SK-N-SH (cell line): ENCODE measurements at regions not wholly inside any gene's neighbourhood (a gene's known extent, or its start where the extent isn't known, plus 50 kb on each side); places are given as distances from the start of the nearest gene placed in this dataset.

Source experiments
- CTCF ChIA-PET: fragments of 300-600, 350-600 bp; formaldehyde crosslinking; extraction: SDS; loops from one replicate; lab custom pipeline; 2021; lab: Yijun Ruan, JAX
- POLR2A ChIA-PET: fragments of 350-600 bp; sonication (Branson Sonifier 250); formaldehyde crosslinking; extraction: SDS; loops from one replicate; lab custom pipeline; 2020; ENCODE audit warnings: antibody characterized with exemption, inconsistent platforms; lab: Yijun Ruan, JAX
- DNase-seq: peaks from one replicate; pipeline ENCODE4 v3.0.0; 2012
- H2AFZ ChIP-seq: fragments of 200-600 bp; sonication (generic); 2 replicates; pipeline ENCODE4 v1.8.1; 2016; ENCODE audit warnings: antibody characterized with exemption, mild to moderate bottlenecking, low read depth
- H3F3A ChIP-seq: fragments of 200-600 bp; sonication (generic); replicated peaks from 2 replicates; pipeline ENCODE3; 2016; ENCODE audit warnings: antibody characterized with exemption, mild to moderate bottlenecking; ENCODE audit not compliant: insufficient read depth
- H3K27ac ChIP-seq, 2 experiments: fragments of 200-500 bp in 1 of 2; fragments of 200-600 bp in 1 of 2; sonication (Bioruptor generic) in 1 of 2; sonication (generic), shearing (Covaris generic) in 1 of 2; 2 replicates each; pipeline versions ENCODE4 v1.5.1 to v1.6.1; 2014 to 2016; ENCODE audit warnings: low read depth in 2 of 2, inconsistent platforms in 1 of 2, low read length in 1 of 2, mild to moderate bottlenecking in 1 of 2, mixed read lengths in 1 of 2
- H3K27me3 ChIP-seq: fragments of 200-600 bp; sonication (generic), shearing (Covaris generic); 2 replicates; pipeline ENCODE4 v1.6.1; 2016; ENCODE audit warnings: mixed run types; ENCODE audit not compliant: insufficient read depth
- H3K36me3 ChIP-seq, 2 experiments: fragments of 200-500 bp in 1 of 2; fragments of 200-600 bp in 1 of 2; sonication (Bioruptor generic) in 1 of 2; sonication (generic) in 1 of 2; replicated peaks in 1 of 2; 2 replicates each; pipeline versions ENCODE3 to v1.5.1; 2014 to 2016; ENCODE audit warnings: low read length in 1 of 2, mild to moderate bottlenecking in 1 of 2; ENCODE audit not compliant: insufficient read depth in 2 of 2, control insufficient read depth in 1 of 2
- H3K4me1 ChIP-seq, 2 experiments: fragments of 200-500 bp in 1 of 2; fragments of 200-600 bp in 1 of 2; sonication (Bioruptor generic) in 1 of 2; sonication (generic), shearing (Covaris generic) in 1 of 2; 2 replicates each; pipeline versions ENCODE4 v1.5.1 to v1.6.1; 2014 to 2016; ENCODE audit warnings: low read depth in 1 of 2, low read length in 1 of 2, mixed run types in 1 of 2; ENCODE audit not compliant: insufficient read depth in 2 of 2, control insufficient read depth in 1 of 2
- H3K4me2 ChIP-seq: fragments of 200-600 bp; sonication (generic), shearing (Covaris generic); 2 replicates; pipeline ENCODE4 v1.6.1; 2017; ENCODE audit warnings: mixed run types
- H3K4me3 ChIP-seq, 2 experiments: fragments of 200-500 bp in 1 of 2; fragments of 200-600 bp in 1 of 2; sonication (Bioruptor generic) in 1 of 2; sonication (generic), shearing (Covaris generic) in 1 of 2; 2 replicates each; pipeline versions ENCODE4 v1.5.1 to v1.8.1; 2014 to 2016; ENCODE audit warnings: low read depth in 2 of 2, inconsistent platforms in 1 of 2, low read length in 1 of 2, mild to moderate bottlenecking in 1 of 2, mixed read lengths in 1 of 2, moderate library complexity in 1 of 2
- H3K79me2 ChIP-seq: fragments of 200-600 bp; sonication (generic); 2 replicates; pipeline ENCODE4 v1.8.1; 2017; ENCODE audit warnings: mild to moderate bottlenecking; ENCODE audit not compliant: insufficient read depth
- H3K9ac ChIP-seq: fragments of 200-600 bp; sonication (generic); 2 replicates; pipeline ENCODE4 v1.6.1; 2017; ENCODE audit warnings: mixed run types
- H3K9me2 ChIP-seq: fragments of 200-600 bp; sonication (generic); 2 replicates; pipeline ENCODE4 v1.6.1; 2017; ENCODE audit warnings: mixed run types
- H3K9me3 ChIP-seq: fragments of 200-600 bp; sonication (generic); 2 replicates; pipeline ENCODE4 v1.6.1; 2017; ENCODE audit warnings: mixed run types, mild to moderate bottlenecking, moderate library complexity
- H4K20me1 ChIP-seq: fragments of 200-600 bp; sonication (generic); 2 replicates; pipeline ENCODE4 v1.6.1; 2017; ENCODE audit warnings: mild to moderate bottlenecking, mixed run types; ENCODE audit not compliant: insufficient read depth
- CHD2 ChIP-seq: fragments of 150-350 bp; IDR thresholded peaks from 2 replicates; pipeline ENCODE4 v1.6.1; 2018; ENCODE audit warnings: low read length; ENCODE audit not compliant: partially characterized antibody
- CTCF ChIP-seq: fragments of 200-600 bp; sonication (generic); IDR thresholded peaks from 2 replicates; pipeline ENCODE4 v1.6.1; 2017; ENCODE audit warnings: antibody characterized with exemption, mild to moderate bottlenecking, moderate library complexity
- ELF1 ChIP-seq: IDR thresholded peaks from 2 replicates; pipeline ENCODE4 v1.4.0; 2012
- EP300 ChIP-seq, 2 experiments: IDR thresholded peaks; 2 replicates each; pipeline versions ENCODE4 v1.4.0 to v1.6.1; 2012; ENCODE audit warnings: borderline replicate concordance in 1 of 2, low read depth in 1 of 2, low read length in 1 of 2
- FOXJ3 ChIP-seq: sonication (generic); formaldehyde crosslinking; IDR thresholded peaks from 2 replicates; pipeline ENCODE4 v1.5.1; 2020; ENCODE audit warnings: mild to moderate bottlenecking, missing genetic modification reagents
- FOXM1 ChIP-seq: IDR thresholded peaks from 2 replicates; pipeline ENCODE4 v1.4.0; 2012; ENCODE audit warnings: low read depth, mild to moderate bottlenecking
- GABPA ChIP-seq: IDR thresholded peaks from 2 replicates; pipeline ENCODE4 v1.4.0; 2012; ENCODE audit warnings: low read depth, mild to moderate bottlenecking
- IRF3 ChIP-seq: fragments of 150-350 bp; IDR thresholded peaks from 2 replicates; pipeline ENCODE4 v1.6.1; 2016; ENCODE audit warnings: mild to moderate bottlenecking, low read depth, low read length
- MAX ChIP-seq: IDR thresholded peaks from 2 replicates; pipeline ENCODE4 v1.4.0; 2012; ENCODE audit warnings: low read depth
- MXI1 ChIP-seq: IDR thresholded peaks from 2 replicates; pipeline ENCODE4 v1.6.1; 2012; ENCODE audit warnings: mild to moderate bottlenecking, low read depth, low read length, improper control_type of control experiment
- NRF1 ChIP-seq: IDR thresholded peaks from 2 replicates; pipeline ENCODE4 v1.6.1; 2012; ENCODE audit warnings: low read depth, mild to moderate bottlenecking, low read length
- POLR2AphosphoS5 ChIP-seq: IDR thresholded peaks from 2 replicates; pipeline ENCODE4 v1.6.1; 2012; ENCODE audit warnings: low read depth, low read length
- RFX5 ChIP-seq: IDR thresholded peaks from 2 replicates; pipeline ENCODE4 v1.6.1; 2012; ENCODE audit warnings: mild to moderate bottlenecking, improper control_type of control experiment, low read length
- RXRA ChIP-seq: IDR thresholded peaks from 2 replicates; pipeline ENCODE4 v1.4.0; 2012; ENCODE audit warnings: low read depth, mild to moderate bottlenecking, borderline replicate concordance
- TAF1 ChIP-seq: IDR thresholded peaks from 2 replicates; pipeline ENCODE4 v1.6.1; 2012; ENCODE audit warnings: low read depth, mild to moderate bottlenecking, low read length, moderate library complexity, borderline replicate concordance
- TCF12 ChIP-seq: IDR thresholded peaks from 2 replicates; pipeline ENCODE4 v1.4.0; 2012
- TEAD4 ChIP-seq: IDR thresholded peaks from 2 replicates; pipeline ENCODE4 v1.4.0; 2012; ENCODE audit warnings: mild to moderate bottlenecking, borderline replicate concordance; ENCODE audit not compliant: insufficient read depth
- YY1 ChIP-seq: IDR thresholded peaks from 2 replicates; pipeline ENCODE4 v1.4.0; 2012; ENCODE audit warnings: low read depth, mild to moderate bottlenecking
- WGBS: methylation state at CpG from one replicate; pipeline ENCODE4 v1.1.6; 2017; ENCODE audit warnings: low lambda C conversion rate; 5-methylcytosine and 5-hydroxymethylcytosine counted together
- TF ChIP-seq, protein P1 (sequence below): IDR thresholded peaks from 2 replicates; pipeline ENCODE4 v1.4.0; 2012; ENCODE audit warnings: low read depth, borderline replicate concordance

GRCh38 chr5:5826911-5827310 lies 404.4 kb downstream of the ICE1 start:
- Histone ChIP-seq H3K4me1 (peaks cover 0 to 5% of the 10 kb centered on the region in 2 experiments; a peak in 1 of 4 replicates), H3K79me2 (no peaks in the 10 kb centered on the region), H3K9ac (no peak overlapping the region), H3F3A (no peaks in the 10 kb centered on the region), H2AFZ (no peak overlapping the region), H3K4me3 (no peak overlapping the region), H3K4me2 (no peak overlapping the region), H3K27ac (no peak overlapping the region), H3K9me2 (no peaks in the 10 kb centered on the region), H3K9me3 (peaks cover 7% of the 10 kb centered on the region; the same call in 1 of the 2 replicates), H4K20me1 (no peaks in the 10 kb centered on the region), H3K27me3 (no peaks in the 10 kb centered on the region), H3K36me3 (no peaks in the 10 kb centered on the region)
- POLR2A ChIA-PET = no interaction called here
- no peak for DNase-seq
- CTCF ChIA-PET = no interaction called here
- TF ChIP-seq IRF3 (no peak), CTCF (no peak), GABPA (no peak), MAX (no peak), TEAD4 (no peak), POLR2AphosphoS5 (no peak), RXRA (no peak), ELF1 (no peak), RFX5 (no peak), TCF12 (no peak), TAF1 (no peak), YY1 (no peak), FOXJ3 (CRISPR knock-in tag) (no peak), NRF1 (no peak), EP300 (IDR thresholded peaks at IDR 0.05; ENCODE audit: borderline replicate concordance in 1 of 2, low read depth in 1 of 2, low read length in 1 of 2) (no peak), CHD2 (no peak)
- WGBS = 30% methylated on average over 6 of the region's 6 CpGs

DNA sequence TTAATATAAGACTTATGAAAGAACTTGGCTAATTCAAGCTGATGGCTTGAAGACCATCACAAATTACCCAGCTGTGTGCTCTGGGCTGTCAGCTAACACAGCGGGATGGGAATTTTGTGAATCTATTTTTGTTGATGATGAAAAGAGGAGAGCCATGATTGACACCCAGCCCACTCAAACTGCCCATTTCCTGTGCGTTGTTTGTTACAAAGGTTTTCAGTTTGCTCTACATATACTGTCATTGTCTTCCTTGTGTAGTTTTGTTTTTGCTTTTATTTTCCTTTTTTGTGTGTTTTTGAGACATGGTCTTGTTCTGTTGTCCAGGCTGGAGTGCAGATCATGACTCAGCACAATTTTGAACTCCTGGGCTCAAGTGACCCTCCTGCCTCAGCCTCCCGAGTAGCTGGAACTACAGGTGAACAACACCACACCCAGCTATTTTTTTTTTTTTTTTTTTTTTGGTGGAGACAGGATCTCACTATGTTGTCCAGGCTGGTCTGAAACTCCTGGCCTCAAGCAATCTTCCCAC lies 400.3 kb downstream of the ICE1 start:
- Histone ChIP-seq H3K27me3 (no peaks in the 10 kb centered on the region), H3K27ac (peak overlapping the region in 1 of 2 experiments; percentile 8; a peak in 1 of 4 replicates), H3K9me2 (no peaks in the 10 kb centered on the region), H3K36me3 (no peaks in the 10 kb centered on the region), H3K9ac (no peak overlapping the region), H3K4me1 (peaks cover 0 to 2% of the 10 kb centered on the region in 2 experiments; a peak in 1 of 4 replicates), H4K20me1 (no peaks in the 10 kb centered on the region), H3K4me3 (no peak overlapping the region), H3F3A (no peaks in the 10 kb centered on the region), H3K79me2 (no peaks in the 10 kb centered on the region), H3K4me2 (no peak overlapping the region), H3K9me3 (no peaks in the 10 kb centered on the region), H2AFZ (no peak overlapping the region)
- ChIA-PET CTCF (interaction anchor here (1.5 kb wide), 1 partner anchor 32 kb away, joined by 4 read pairs; no protein-coding TSS in a partner anchor), POLR2A (interaction anchor here (0.9 kb wide), 1 partner anchor 10 kb away, joined by 3 read pairs; no protein-coding TSS in a partner anchor)
- DNase-seq = no peak
- TF ChIP-seq, protein P1, sequence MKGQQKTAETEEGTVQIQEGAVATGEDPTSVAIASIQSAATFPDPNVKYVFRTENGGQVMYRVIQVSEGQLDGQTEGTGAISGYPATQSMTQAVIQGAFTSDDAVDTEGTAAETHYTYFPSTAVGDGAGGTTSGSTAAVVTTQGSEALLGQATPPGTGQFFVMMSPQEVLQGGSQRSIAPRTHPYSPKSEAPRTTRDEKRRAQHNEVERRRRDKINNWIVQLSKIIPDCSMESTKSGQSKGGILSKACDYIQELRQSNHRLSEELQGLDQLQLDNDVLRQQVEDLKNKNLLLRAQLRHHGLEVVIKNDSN = no peak
- TF ChIP-seq CHD2 = no peak
- no peak for TF ChIP-seq FOXM1
- TF ChIP-seq EP300 (IDR thresholded peaks at IDR 0.05; ENCODE audit: borderline replicate concordance in 1 of 2, low read depth in 1 of 2, low read length in 1 of 2) = no peak
- TF ChIP-seq MXI1 = no peak
- 23% methylated on average over 3 of the region's 3 CpGs for WGBS
